A673 (cell line): ENCODE measurements at regions not wholly inside any gene's neighbourhood (a gene's known extent, or its start where the extent isn't known, plus 50 kb on each side); places are given as distances from the start of the nearest gene placed in this dataset.

Experiments used
- CTCF ChIP-seq: fragments of 300-800, 200-600 bp; sonication (generic); conservative IDR thresholded peaks from 2 replicates; pipeline ENCODE4 v1.5.1; 2017; ENCODE audit warnings: low read depth, mild to moderate bottlenecking, antibody characterized with exemption, low read length, moderate library complexity, mixed read lengths
- EZH2 ChIP-seq: fragments of 200-600 bp; sonication (generic); IDR thresholded peaks from 2 replicates; pipeline ENCODE4 v1.6.1; 2017; ENCODE audit warnings: borderline replicate concordance, low read depth, mild to moderate bottlenecking, mixed read lengths, antibody characterized with exemption, low read length; ENCODE audit not compliant: poor library complexity, severe bottlenecking

- TF ChIP-seq CTCF, result no peak
- no peak for TF ChIP-seq EZH2
These were observed 65.7 kb upstream of the RGMA start for GRCh38 chr15:93154666-93155065.
